GM23248 (cell line): ENCODE measurements at regions not wholly inside any gene's neighbourhood (a gene's known extent, or its start where the extent isn't known, plus 50 kb on each side); places are given as distances from the start of the nearest gene placed in this dataset.
A peak's percentile ranks its signal among the peaks of the same experiment; 100 is the strongest.

Experiments
- DNase-seq: peaks from one replicate; pipeline ENCODE4 v3.0.0-alpha.2; 2015
- H2AFZ ChIP-seq: fragments of 200-600 bp; sonication (generic); 2 replicates; pipeline ENCODE4 v1.6.1; 2016; ENCODE audit warnings: antibody characterized with exemption
- H3F3A ChIP-seq: fragments of 200-600 bp; sonication (generic); 2 replicates; pipeline ENCODE4 v1.6.1; 2016; ENCODE audit warnings: mild to moderate bottlenecking, antibody characterized with exemption, mixed run types; ENCODE audit not compliant: insufficient read depth
- H3K27ac ChIP-seq: fragments of 200-600 bp; sonication (generic); 2 replicates; pipeline ENCODE4 v1.5.1; 2016; ENCODE audit warnings: mild to moderate bottlenecking
- H3K27me3 ChIP-seq: fragments of 200-600 bp; sonication (generic); replicated peaks from 2 replicates; pipeline ENCODE4 v1.6.1; 2016; ENCODE audit warnings: mild to moderate bottlenecking; ENCODE audit not compliant: insufficient read depth
- H3K36me3 ChIP-seq: fragments of 200-600 bp; sonication (generic); 2 replicates; pipeline ENCODE4 v1.6.1; 2016; ENCODE audit warnings: low read depth, mild to moderate bottlenecking
- H3K4me1 ChIP-seq: fragments of 200-600 bp; sonication (generic); 2 replicates; pipeline ENCODE4 v1.6.1; 2016; ENCODE audit warnings: mild to moderate bottlenecking; ENCODE audit not compliant: insufficient read depth
- H3K4me2 ChIP-seq: fragments of 200-600 bp; sonication (generic); one replicate; pipeline ENCODE4 v1.6.1; 2016; ENCODE audit warnings: mild to moderate bottlenecking; ENCODE audit not compliant: unreplicated experiment
- H3K4me3 ChIP-seq: fragments of 200-600 bp; sonication (generic); 2 replicates; pipeline ENCODE4 v1.5.1; 2016; ENCODE audit warnings: mild to moderate bottlenecking
- H3K79me2 ChIP-seq: fragments of 200-600 bp; sonication (generic); 2 replicates; pipeline ENCODE4 v1.6.1; 2016; ENCODE audit warnings: mild to moderate bottlenecking; ENCODE audit not compliant: insufficient read depth
- H3K9ac ChIP-seq: fragments of 200-600 bp; sonication (generic); 2 replicates; pipeline ENCODE4 v1.6.1; 2016; ENCODE audit warnings: mild to moderate bottlenecking
- H3K9me2 ChIP-seq: fragments of 200-600 bp; sonication (generic); 2 replicates; pipeline ENCODE4 v1.6.1; 2016; ENCODE audit warnings: mixed run types, mild to moderate bottlenecking, moderate library complexity; ENCODE audit not compliant: insufficient read depth
- H3K9me3 ChIP-seq: fragments of 200-600 bp; sonication (generic); one replicate; pipeline ENCODE4 v1.6.1; 2017; ENCODE audit warnings: low read depth
- H4K20me1 ChIP-seq: fragments of 200-600 bp; sonication (generic); 2 replicates; pipeline ENCODE4 v1.6.0; 2016; ENCODE audit not compliant: insufficient read depth
- EZH2 ChIP-seq: fragments of 200-600 bp; sonication (generic); IDR thresholded peaks from 2 replicates; pipeline ENCODE4 v1.6.1; 2018; ENCODE audit warnings: antibody characterized with exemption, mild to moderate bottlenecking; ENCODE audit not compliant: insufficient read depth, poor library complexity, severe bottlenecking
- EZH2phosphoT487 ChIP-seq: fragments of 200-600 bp; sonication (generic); IDR thresholded peaks from 2 replicates; pipeline ENCODE4 v1.6.1; 2018; ENCODE audit warnings: antibody characterized with exemption, moderate library complexity, mild to moderate bottlenecking, low read depth; ENCODE audit not compliant: insufficient read depth
- WGBS, 2 experiments: methylation state at CpG; one replicate each; pipeline ENCODE4 v1.1.6; 2015 to 2017; ENCODE audit warnings: low lambda C conversion rate in 2 of 2, low coverage in 1 of 2; ENCODE audit errors: missing lambda C conversion rate in 2 of 2; 5-methylcytosine and 5-hydroxymethylcytosine counted together
- in situ Hi-C: fragments of 300-500 bp; cut with MboI; formaldehyde crosslinking; loops from 2 replicates; pipeline ENCODE4 v1.15.0; 2020

- DNase-seq: no peak
- H3K4me1 ChIP-seq: 0 out of 2 replicates have a peak, but pooled peaks cover 7% of the 10 kb centered on the region
- H3K4me2 ChIP-seq: no peak overlapping the region
- H2AFZ ChIP-seq: no peak overlapping the region
- no peak overlapping the region for H3K27ac ChIP-seq
- H3K4me3 ChIP-seq: no peak overlapping the region
- 62 to 69% methylated on average over 5 of the region's 5 CpGs for WGBS, 2 experiments
- no peaks in the 10 kb centered on the region for H3K36me3 ChIP-seq
- TF ChIP-seq EZH2: no peak
- TF ChIP-seq EZH2phosphoT487: no peak
- no peaks in the 10 kb centered on the region for H3K9me3 ChIP-seq
- no peaks in the 10 kb centered on the region for H4K20me1 ChIP-seq
- H3K9ac ChIP-seq: no peak overlapping the region
- H3K9me2 ChIP-seq: no peaks in the 10 kb centered on the region
- no peaks in the 10 kb centered on the region for H3F3A ChIP-seq
- in situ Hi-C loops: no loop called here
- no peaks in the 10 kb centered on the region for H3K27me3 ChIP-seq
- no peaks in the 10 kb centered on the region for H3K79me2 ChIP-seq
These were observed 90.2 kb downstream of the PLK2 start for GRCh38 chr5:58369513-58370190.

- Histone ChIP-seq H3K36me3 (no peaks in the 10 kb centered on the region), H3K4me2 (no peak overlapping the region), H3K4me1 (0 out of 2 replicates have a peak, but pooled peaks cover 7% of the 10 kb centered on the region), H4K20me1 (no peaks in the 10 kb centered on the region), H3K9me2 (no peaks in the 10 kb centered on the region), H3F3A (no peaks in the 10 kb centered on the region), H3K27ac (no peak overlapping the region), H3K9ac (no peak overlapping the region), H3K4me3 (no peak overlapping the region), H3K9me3 (no peaks in the 10 kb centered on the region), H3K27me3 (no peaks in the 10 kb centered on the region), H3K79me2 (no peaks in the 10 kb centered on the region), H2AFZ (no peak overlapping the region)
- 48 to 52% methylated on average over 4 of the region's 4 CpGs for WGBS, 2 experiments
- TF ChIP-seq EZH2 (no peak), EZH2phosphoT487 (no peak)
- peak; percentile 52 for DNase-seq
- in situ Hi-C loops: no loop called here
These were observed 93.4 kb downstream of the PLK2 start for GRCh38 chr5:58366461-58366860.

GRCh38 chr5:58365791-58366190 is 94.1 kb downstream of the PLK2 start:
- DNase-seq: no peak
- Histone ChIP-seq H3K36me3 (no peaks in the 10 kb centered on the region), H3K79me2 (no peaks in the 10 kb centered on the region), H3K9me3 (no peaks in the 10 kb centered on the region), H3K27ac (no peak overlapping the region), H3K4me2 (no peak overlapping the region), H3K27me3 (no peaks in the 10 kb centered on the region), H3K4me1 (0 out of 2 replicates have a peak, but pooled peaks cover 7% of the 10 kb centered on the region), H2AFZ (no peak overlapping the region), H3K9me2 (no peaks in the 10 kb centered on the region), H3F3A (no peaks in the 10 kb centered on the region), H3K4me3 (no peak overlapping the region), H3K9ac (no peak overlapping the region), H4K20me1 (no peaks in the 10 kb centered on the region)
- 33 to 39% methylated on average over 3 of the region's 3 CpGs for WGBS, 2 experiments
- in situ Hi-C loops: no loop called here
- no peak for TF ChIP-seq EZH2phosphoT487
- no peak for TF ChIP-seq EZH2

- 0 out of 2 replicates have a peak, but pooled peaks cover 7% of the 10 kb centered on the region for H3K4me1 ChIP-seq
- no peak for TF ChIP-seq EZH2
- TF ChIP-seq EZH2phosphoT487: no peak
- in situ Hi-C loops: no loop called here
- H3K4me2 ChIP-seq: no peak overlapping the region
- no peaks in the 10 kb centered on the region for H3K9me3 ChIP-seq
- H3K79me2 ChIP-seq: no peaks in the 10 kb centered on the region
- H3F3A ChIP-seq: no peaks in the 10 kb centered on the region
- H3K4me3 ChIP-seq: no peak overlapping the region
- no peak overlapping the region for H3K27ac ChIP-seq
- no peaks in the 10 kb centered on the region for H3K27me3 ChIP-seq
- no peak overlapping the region for H2AFZ ChIP-seq
- H4K20me1 ChIP-seq: no peaks in the 10 kb centered on the region
- DNase-seq: no peak
- no peak overlapping the region for H3K9ac ChIP-seq
- H3K9me2 ChIP-seq: no peaks in the 10 kb centered on the region
- no peaks in the 10 kb centered on the region for H3K36me3 ChIP-seq
- 76 to 78% methylated on average over 8 of the region's 8 CpGs for WGBS, 2 experiments
These were observed 96.2 kb downstream of the PLK2 start for GRCh38 chr5:58363461-58364249.
